K562 (cell line): ENCODE measurements at regions not wholly inside any gene's neighbourhood (a gene's known extent, or its start where the extent isn't known, plus 50 kb on each side); places are given as distances from the start of the nearest gene placed in this dataset.

Experiments
- ATAC-seq: fragments of 200-7000 bp; cut with Tn5 transposase; 3 replicates; pipeline ENCODE4 v1.9.1; 2020; ENCODE audit warnings: moderate library complexity
- BruUV-seq: library from RNA; stranded (reverse); fragments of 400-500 nt; replicated peaks from 2 replicates; lab custom pipeline; 2021; lab: Mats Ljungman, UMichigan
- CTCF ChIA-PET: fragments of 300-600 bp; formaldehyde crosslinking; extraction: SDS; loops from one replicate; lab custom pipeline; 2021; ENCODE audit warnings: low intra/inter-chr PET ratio; lab: Yijun Ruan, JAX
- POLR2A ChIA-PET: fragments of 300-600, 350-650 bp; sonication (Branson Sonifier 250); formaldehyde crosslinking; extraction: SDS; loops from one replicate; lab custom pipeline; 2021; ENCODE audit warnings: antibody characterized with exemption, inconsistent platforms; lab: Yijun Ruan, JAX
- DNase-seq, 4 experiments: peaks; one replicate each; pipeline versions ENCODE4 v3.0.0 to v3.0.0-alpha.2; 2011 to 2018; ENCODE audit warnings: low spot score in 3 of 4, mixed read lengths in 3 of 4; ENCODE audit errors: extremely low read depth in 1 of 4
- FAIRE-seq: peaks from 2 replicates; lab custom pipeline; 2011; peaks lifted over from hg19 to GRCh38; lab: Jason Lieb, UNC
- H2AFZ ChIP-seq: 2 replicates; pipeline ENCODE4 v1.6.0; 2011; ENCODE audit warnings: low read depth, low read length, control low read depth, inconsistent platforms
- H3K27ac ChIP-seq: fragments of 200-600 bp; 3 replicates; pipeline ENCODE4 v1.8.0; 2011; ENCODE audit warnings: low read depth, mild to moderate bottlenecking, control low read depth, inconsistent platforms, low read length, moderate library complexity, mixed read lengths; ENCODE audit errors: extremely low read depth
- H3K27me3 ChIP-seq, 2 experiments: fragments of 300-600 bp in 1 of 2; 2 replicates in 1 of 2; 3 replicates in 1 of 2; pipeline versions ENCODE4 v1.6.0 to v1.8.0; 2011; ENCODE audit warnings: inconsistent platforms in 2 of 2, low read length in 2 of 2, mild to moderate bottlenecking in 1 of 2, mixed read lengths in 1 of 2, moderate library complexity in 1 of 2; ENCODE audit not compliant: control insufficient read depth in 2 of 2, insufficient read depth in 2 of 2
- H3K36me3 ChIP-seq: fragments of 300-600 bp; 3 replicates; pipeline ENCODE4 v1.8.0; 2011; ENCODE audit warnings: mild to moderate bottlenecking, low read length, inconsistent platforms; ENCODE audit not compliant: control insufficient read depth, insufficient read depth
- H3K4me1 ChIP-seq, 2 experiments: fragments of 200-600 bp in 1 of 2; replicated peaks in 1 of 2; 2 replicates in 1 of 2; 3 replicates in 1 of 2; pipeline versions ENCODE4 v1.5.1 to v1.8.0; 2011; ENCODE audit warnings: inconsistent platforms in 2 of 2, low read length in 2 of 2, mild to moderate bottlenecking in 1 of 2, mixed read lengths in 1 of 2, moderate library complexity in 1 of 2; ENCODE audit not compliant: control insufficient read depth in 2 of 2, insufficient read depth in 2 of 2
- H3K4me2 ChIP-seq: 2 replicates; pipeline ENCODE4 v1.6.1; 2011; ENCODE audit warnings: low read length, control low read depth, inconsistent platforms, mixed read lengths; ENCODE audit not compliant: insufficient read depth
- H3K4me3 ChIP-seq: fragments of 200-600 bp; sonication (generic), shearing (Covaris generic); 2 replicates; pipeline ENCODE4 v1.5.1; 2016; ENCODE audit warnings: control low read depth, inconsistent platforms
- H3K79me2 ChIP-seq: fragments of 200-600 bp; 3 replicates; pipeline ENCODE4 v1.8.0; 2011; ENCODE audit warnings: low read length, inconsistent platforms; ENCODE audit not compliant: control insufficient read depth, insufficient read depth
- H3K9ac ChIP-seq, 2 experiments: 2 replicates each; pipeline versions ENCODE4 v1.6.0 to v1.6.1; 2011; ENCODE audit warnings: low read depth in 2 of 2, low read length in 2 of 2, control low read depth in 1 of 2, inconsistent platforms in 1 of 2, mild to moderate bottlenecking in 1 of 2, mixed read lengths in 1 of 2; ENCODE audit not compliant: insufficient read depth in 1 of 2
- H3K9me1 ChIP-seq: one replicate; pipeline ENCODE4 v1.6.0; 2011; ENCODE audit warnings: inconsistent platforms, mild to moderate bottlenecking, low read length, moderate library complexity; ENCODE audit not compliant: control insufficient read depth, insufficient read depth
- H3K9me3 ChIP-seq: replicated peaks from 2 replicates; pipeline ENCODE4 v1.5.1; 2011; ENCODE audit warnings: low read depth, low read length, inconsistent platforms; ENCODE audit not compliant: control insufficient read depth, insufficient read depth
- H4K20me1 ChIP-seq: replicated peaks from 2 replicates; pipeline ENCODE4 v1.6.1; 2011; ENCODE audit warnings: low read length, inconsistent platforms, mixed read lengths; ENCODE audit not compliant: control insufficient read depth, insufficient read depth
- BRD9 ChIP-seq: fragments of 450-650 bp; IDR thresholded peaks from 2 replicates; pipeline ENCODE4 v1.6.1; 2018; ENCODE audit warnings: low read depth; ENCODE audit not compliant: partially characterized antibody
- CHD2 ChIP-seq: IDR thresholded peaks from 2 replicates; pipeline ENCODE4 v1.6.1; 2011; ENCODE audit warnings: low read depth, low read length
- DPF2 ChIP-seq: fragments of 450-650 bp; IDR thresholded peaks from 2 replicates; pipeline ENCODE4 v1.6.1; 2016
- HDAC8 ChIP-seq: fragments of 450-650 bp; IDR thresholded peaks from 2 replicates; pipeline ENCODE4 v1.6.1; 2016; ENCODE audit warnings: mild to moderate bottlenecking, missing genetic modification characterization, moderate library complexity, missing compliant biosample characterization
- MCM5 ChIP-seq: fragments of 450-650 bp; IDR thresholded peaks from 2 replicates; pipeline ENCODE4 v1.6.1; 2016; ENCODE audit warnings: low read depth
- MEIS2 ChIP-seq: fragments of 450-650 bp; IDR thresholded peaks from 2 replicates; pipeline ENCODE4 v1.6.1; 2014; ENCODE audit warnings: mild to moderate bottlenecking; ENCODE audit not compliant: partially characterized antibody
- NCOA2 ChIP-seq, 2 experiments: fragments of 450-650 bp; IDR thresholded peaks; 2 replicates each; pipeline ENCODE4 v1.6.1; 2018; ENCODE audit warnings: mild to moderate bottlenecking in 2 of 2, moderate library complexity in 1 of 2; ENCODE audit not compliant: partially characterized antibody in 2 of 2
- POLR2G ChIP-seq: fragments of 200-400 bp; formaldehyde crosslinking; IDR thresholded peaks from 2 replicates; pipeline ENCODE4 v1.6.1; 2017; ENCODE audit warnings: low read depth, mild to moderate bottlenecking, antibody characterized with exemption, low read length, moderate library complexity
- PRPF4 ChIP-seq: fragments of 200-400 bp; formaldehyde crosslinking; IDR thresholded peaks from one replicate; pipeline ENCODE4 v1.6.1; 2017; ENCODE audit warnings: low read length, low read depth, mild to moderate bottlenecking; ENCODE audit not compliant: insufficient read depth, poor library complexity, severe bottlenecking
- RBM22 ChIP-seq: fragments of 200-400 bp; formaldehyde crosslinking; IDR thresholded peaks from 2 replicates; pipeline ENCODE4 v1.6.1; 2018; ENCODE audit warnings: low read length, low read depth; ENCODE audit not compliant: poor library complexity, severe bottlenecking
- SOX6 ChIP-seq: fragments of 450-650 bp; IDR thresholded peaks from 2 replicates; pipeline ENCODE4 v1.6.1; 2014; ENCODE audit warnings: mild to moderate bottlenecking
- STAT5A ChIP-seq: IDR thresholded peaks from 2 replicates; pipeline ENCODE4 v1.6.1; 2012; ENCODE audit warnings: low read length, inconsistent platforms, borderline replicate concordance
- SUPT5H ChIP-seq: fragments of 450-650 bp; IDR thresholded peaks from 2 replicates; pipeline ENCODE4 v1.6.1; 2016
- XRCC5 ChIP-seq: fragments of 200-400 bp; formaldehyde crosslinking; IDR thresholded peaks from 2 replicates; pipeline ENCODE4 v1.6.1; 2017; ENCODE audit warnings: low read depth, mild to moderate bottlenecking, low read length
- ZNF354B ChIP-seq: fragments of 250-450 bp; sonication (Bioruptor Pico); IDR thresholded peaks from 2 replicates; pipeline ENCODE4 v1.4.0; 2020
- ZSCAN29 ChIP-seq: fragments of 450-650 bp; IDR thresholded peaks from 2 replicates; pipeline ENCODE4 v1.6.1; 2017
- WGBS: fragments of 100-300 bp; shearing (Covaris generic); methylation state at CpG from one replicate; pipeline ENCODE4 v1.1.6; 2016; ENCODE audit warnings: low coverage, mixed read lengths; ENCODE audit not compliant: insufficient coverage; ENCODE audit errors: missing lambda C conversion rate; 5-methylcytosine and 5-hydroxymethylcytosine counted together
- in situ Hi-C: fragments of 300-500 bp; cut with MboI; formaldehyde crosslinking; loops from 4 replicates; pipeline ENCODE4 v1.15.0; 2018; ENCODE audit warnings: inconsistent platforms, mixed read lengths
- intact Hi-C: fragments of 100-400 bp; cut with micrococcal nuclease; formaldehyde crosslinking; loops from 2 replicates; pipeline ENCODE4 v1.14.2; 2022
- TF ChIP-seq, protein P1 (sequence below): sonication (generic); formaldehyde crosslinking; IDR thresholded peaks from 2 replicates; pipeline ENCODE4 v1.8.0; 2022; ENCODE audit warnings: mild to moderate bottlenecking, missing genetic modification reagents, borderline replicate concordance

DNA sequence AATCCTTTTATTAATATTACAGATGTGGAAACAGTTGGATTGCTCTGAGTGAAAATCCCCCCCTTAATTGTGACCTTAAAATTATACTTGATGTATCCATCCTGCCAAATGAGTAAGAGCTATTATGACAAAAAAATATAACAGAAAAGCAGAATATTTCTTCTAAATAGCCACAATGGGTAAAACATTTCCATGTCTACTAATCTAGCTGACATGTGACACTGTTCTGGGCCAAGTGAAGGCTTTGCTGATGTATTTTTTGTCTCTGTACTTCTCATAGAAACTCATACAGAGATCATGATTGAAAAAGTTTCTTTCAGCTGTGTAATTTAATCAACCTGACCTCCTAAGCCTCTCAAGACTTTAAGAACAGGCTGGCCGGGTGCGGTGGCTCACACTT, 569.1 kb upstream of the ZFP42 start:
- no peaks in the 10 kb centered on the region for H3K4me1 ChIP-seq
- ChIA-PET POLR2A (no interaction called here), CTCF (no interaction called here)
- no peak for ATAC-seq
- FAIRE-seq = no peak
- in situ Hi-C loops (no loop called here), intact Hi-C loops (no loop called here)
- H2AFZ ChIP-seq = no peak overlapping the region
- no peaks in the 10 kb centered on the region for H4K20me1 ChIP-seq
- no peaks in the 10 kb centered on the region for H3K9me1 ChIP-seq
- H3K79me2 ChIP-seq = no peaks in the 10 kb centered on the region
- no peak overlapping the region for H3K4me3 ChIP-seq
- no peaks in the 10 kb centered on the region for H3K27me3 ChIP-seq
- DNase-seq = no peak
- WGBS = 3% methylated on average over 2 of the region's 2 CpGs
- H3K4me2 ChIP-seq = no peak overlapping the region
- no peaks in the 10 kb centered on the region for H3K9me3 ChIP-seq
- no peaks in the 10 kb centered on the region for H3K36me3 ChIP-seq
- no peak overlapping the region for H3K27ac ChIP-seq
- BruUV-seq = no TSS peak
- no peak overlapping the region for H3K9ac ChIP-seq
- no peak for TF ChIP-seq NCOA2 (IDR thresholded peaks at IDR 0.05; ENCODE audit: partially characterized antibody in 2 of 2)
- TF ChIP-seq, protein P1, sequence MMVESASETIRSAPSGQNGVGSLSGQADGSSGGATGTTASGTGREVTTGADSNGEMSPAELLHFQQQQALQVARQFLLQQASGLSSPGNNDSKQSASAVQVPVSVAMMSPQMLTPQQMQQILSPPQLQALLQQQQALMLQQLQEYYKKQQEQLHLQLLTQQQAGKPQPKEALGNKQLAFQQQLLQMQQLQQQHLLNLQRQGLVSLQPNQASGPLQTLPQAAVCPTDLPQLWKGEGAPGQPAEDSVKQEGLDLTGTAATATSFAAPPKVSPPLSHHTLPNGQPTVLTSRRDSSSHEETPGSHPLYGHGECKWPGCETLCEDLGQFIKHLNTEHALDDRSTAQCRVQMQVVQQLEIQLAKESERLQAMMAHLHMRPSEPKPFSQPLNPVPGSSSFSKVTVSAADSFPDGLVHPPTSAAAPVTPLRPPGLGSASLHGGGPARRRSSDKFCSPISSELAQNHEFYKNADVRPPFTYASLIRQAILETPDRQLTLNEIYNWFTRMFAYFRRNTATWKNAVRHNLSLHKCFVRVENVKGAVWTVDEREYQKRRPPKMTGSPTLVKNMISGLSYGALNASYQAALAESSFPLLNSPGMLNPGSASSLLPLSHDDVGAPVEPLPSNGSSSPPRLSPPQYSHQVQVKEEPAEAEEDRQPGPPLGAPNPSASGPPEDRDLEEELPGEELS = no peak
- no peak for TF ChIP-seq HDAC8 (tag)
- no peak for TF ChIP-seq MEIS2
- no peak for TF ChIP-seq DPF2
- no peak for TF ChIP-seq STAT5A
- TF ChIP-seq PRPF4 = no peak
- no peak for TF ChIP-seq SUPT5H
- TF ChIP-seq SOX6 = no peak
- no peak for TF ChIP-seq XRCC5
- TF ChIP-seq POLR2G = no peak
- no peak for TF ChIP-seq CHD2
- TF ChIP-seq ZSCAN29 = no peak
- TF ChIP-seq MCM5 = no peak
- TF ChIP-seq BRD9 = no peak
- TF ChIP-seq ZNF354B (CRISPR knock-in tag) = no peak
- no peak for TF ChIP-seq RBM22
